ENCODE measurements at regions not wholly inside any gene's neighbourhood (a gene's known extent, or its start where the extent isn't known, plus 50 kb on each side); places are given as distances from the start of the nearest gene placed in this dataset.
A peak's percentile ranks its signal among the peaks of the same experiment; 100 is the strongest.

GRCh38 chr14:53217316-53217994 lies 64.3 kb upstream of the DDHD1 start (continued):
- TF ChIP-seq ATF7 (IDR thresholded peaks at IDR 0.05), result 0 out of 2 replicates have a peak, but pooled peaks have one; percentile 12
- no peak for TF ChIP-seq ZNF778 (CRISPR knock-in tag; IDR thresholded peaks at IDR 0.05)
- TF ChIP-seq MNT (conservative IDR thresholded peaks at IDR 0.05), result peak in 1 of 2 experiments; percentile 41; a peak in 1 of 4 replicates
- TF ChIP-seq VEZF1 (CRISPR knock-in tag; IDR thresholded peaks at IDR 0.05), result peak; percentile 79
- TF ChIP-seq ELF1 (tag; IDR thresholded peaks at IDR 0.05), result peak; percentile 29; the same call in 1 of the 2 replicates
- TF ChIP-seq POLR2A (conservative IDR thresholded peaks at IDR 0.05), result 0 out of 2 replicates have a peak, but pooled peaks have one; percentile 34
- TF ChIP-seq NRF1 (conservative IDR thresholded peaks at IDR 0.05 in 1 of 2, IDR thresholded peaks at IDR 0.05 in 1 of 2), result peak; percentile 64 to 71
- TF ChIP-seq RB1 (IDR thresholded peaks at IDR 0.05; ENCODE audit: low read depth), result 0 out of 2 replicates have a peak, but pooled peaks have one; percentile 45
- TF ChIP-seq MAZ (CRISPR knock-in tag; conservative IDR thresholded peaks at IDR 0.05 in 1 of 2, IDR thresholded peaks at IDR 0.05 in 1 of 2), result peak; percentile 58 to 72
- TF ChIP-seq EGR1 (conservative IDR thresholded peaks at IDR 0.05), result peak; percentile 73
- TF ChIP-seq ZBTB11 (CRISPR knock-in tag; IDR thresholded peaks at IDR 0.05), result 0 out of 6 replicates have a peak, but pooled peaks of 1 of the 3 experiments have one; percentile 6
- peak; percentile 22 to 26; a peak in 2 of 4 replicates for TF ChIP-seq RAD21 (CRISPR knock-in tag; conservative IDR thresholded peaks at IDR 0.05 in 1 of 2, IDR thresholded peaks at IDR 0.05 in 1 of 2)
- TF ChIP-seq HMBOX1 (IDR thresholded peaks at IDR 0.05), result no peak
- TF ChIP-seq PRDM10 (IDR thresholded peaks at IDR 0.05; ENCODE audit: partially characterized antibody), result peak; percentile 86
